ENCODE measurements at regions not wholly inside any gene's neighbourhood (a gene's known extent, or its start where the extent isn't known, plus 50 kb on each side); places are given as distances from the start of the nearest gene placed in this dataset.

DNA sequence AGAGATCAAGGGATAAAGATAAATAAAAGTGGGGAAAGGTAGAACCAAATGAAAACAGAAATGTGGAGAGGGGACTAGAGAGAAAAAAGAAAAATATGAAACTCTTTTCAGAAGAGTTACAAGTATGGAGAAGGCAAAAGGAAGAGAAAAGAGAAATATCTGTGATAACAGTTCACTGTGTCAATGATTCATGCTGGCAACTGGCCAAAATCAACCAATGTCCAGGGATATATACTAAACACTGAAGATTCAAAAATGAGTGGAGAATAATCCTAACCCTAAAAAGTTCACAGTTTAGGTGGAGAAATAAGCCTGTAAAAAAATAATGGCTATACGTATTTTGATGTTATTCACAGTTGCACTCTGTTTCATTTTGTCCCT is 372.3 kb upstream of the KITLG start:
- TF ChIP-seq, protein P1, sequence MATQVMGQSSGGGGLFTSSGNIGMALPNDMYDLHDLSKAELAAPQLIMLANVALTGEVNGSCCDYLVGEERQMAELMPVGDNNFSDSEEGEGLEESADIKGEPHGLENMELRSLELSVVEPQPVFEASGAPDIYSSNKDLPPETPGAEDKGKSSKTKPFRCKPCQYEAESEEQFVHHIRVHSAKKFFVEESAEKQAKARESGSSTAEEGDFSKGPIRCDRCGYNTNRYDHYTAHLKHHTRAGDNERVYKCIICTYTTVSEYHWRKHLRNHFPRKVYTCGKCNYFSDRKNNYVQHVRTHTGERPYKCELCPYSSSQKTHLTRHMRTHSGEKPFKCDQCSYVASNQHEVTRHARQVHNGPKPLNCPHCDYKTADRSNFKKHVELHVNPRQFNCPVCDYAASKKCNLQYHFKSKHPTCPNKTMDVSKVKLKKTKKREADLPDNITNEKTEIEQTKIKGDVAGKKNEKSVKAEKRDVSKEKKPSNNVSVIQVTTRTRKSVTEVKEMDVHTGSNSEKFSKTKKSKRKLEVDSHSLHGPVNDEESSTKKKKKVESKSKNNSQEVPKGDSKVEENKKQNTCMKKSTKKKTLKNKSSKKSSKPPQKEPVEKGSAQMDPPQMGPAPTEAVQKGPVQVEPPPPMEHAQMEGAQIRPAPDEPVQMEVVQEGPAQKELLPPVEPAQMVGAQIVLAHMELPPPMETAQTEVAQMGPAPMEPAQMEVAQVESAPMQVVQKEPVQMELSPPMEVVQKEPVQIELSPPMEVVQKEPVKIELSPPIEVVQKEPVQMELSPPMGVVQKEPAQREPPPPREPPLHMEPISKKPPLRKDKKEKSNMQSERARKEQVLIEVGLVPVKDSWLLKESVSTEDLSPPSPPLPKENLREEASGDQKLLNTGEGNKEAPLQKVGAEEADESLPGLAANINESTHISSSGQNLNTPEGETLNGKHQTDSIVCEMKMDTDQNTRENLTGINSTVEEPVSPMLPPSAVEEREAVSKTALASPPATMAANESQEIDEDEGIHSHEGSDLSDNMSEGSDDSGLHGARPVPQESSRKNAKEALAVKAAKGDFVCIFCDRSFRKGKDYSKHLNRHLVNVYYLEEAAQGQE (IDR thresholded peaks at IDR 0.05): no peak
- TF ChIP-seq, protein P2, sequence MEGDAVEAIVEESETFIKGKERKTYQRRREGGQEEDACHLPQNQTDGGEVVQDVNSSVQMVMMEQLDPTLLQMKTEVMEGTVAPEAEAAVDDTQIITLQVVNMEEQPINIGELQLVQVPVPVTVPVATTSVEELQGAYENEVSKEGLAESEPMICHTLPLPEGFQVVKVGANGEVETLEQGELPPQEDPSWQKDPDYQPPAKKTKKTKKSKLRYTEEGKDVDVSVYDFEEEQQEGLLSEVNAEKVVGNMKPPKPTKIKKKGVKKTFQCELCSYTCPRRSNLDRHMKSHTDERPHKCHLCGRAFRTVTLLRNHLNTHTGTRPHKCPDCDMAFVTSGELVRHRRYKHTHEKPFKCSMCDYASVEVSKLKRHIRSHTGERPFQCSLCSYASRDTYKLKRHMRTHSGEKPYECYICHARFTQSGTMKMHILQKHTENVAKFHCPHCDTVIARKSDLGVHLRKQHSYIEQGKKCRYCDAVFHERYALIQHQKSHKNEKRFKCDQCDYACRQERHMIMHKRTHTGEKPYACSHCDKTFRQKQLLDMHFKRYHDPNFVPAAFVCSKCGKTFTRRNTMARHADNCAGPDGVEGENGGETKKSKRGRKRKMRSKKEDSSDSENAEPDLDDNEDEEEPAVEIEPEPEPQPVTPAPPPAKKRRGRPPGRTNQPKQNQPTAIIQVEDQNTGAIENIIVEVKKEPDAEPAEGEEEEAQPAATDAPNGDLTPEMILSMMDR (IDR thresholded peaks at IDR 0.05): no peak
- TF ChIP-seq POLR2A (IDR thresholded peaks at IDR 0.05; ENCODE audit: low read length) (no peak), JUN (IDR thresholded peaks at IDR 0.05) (no peak)
- TF ChIP-seq, protein P3, sequence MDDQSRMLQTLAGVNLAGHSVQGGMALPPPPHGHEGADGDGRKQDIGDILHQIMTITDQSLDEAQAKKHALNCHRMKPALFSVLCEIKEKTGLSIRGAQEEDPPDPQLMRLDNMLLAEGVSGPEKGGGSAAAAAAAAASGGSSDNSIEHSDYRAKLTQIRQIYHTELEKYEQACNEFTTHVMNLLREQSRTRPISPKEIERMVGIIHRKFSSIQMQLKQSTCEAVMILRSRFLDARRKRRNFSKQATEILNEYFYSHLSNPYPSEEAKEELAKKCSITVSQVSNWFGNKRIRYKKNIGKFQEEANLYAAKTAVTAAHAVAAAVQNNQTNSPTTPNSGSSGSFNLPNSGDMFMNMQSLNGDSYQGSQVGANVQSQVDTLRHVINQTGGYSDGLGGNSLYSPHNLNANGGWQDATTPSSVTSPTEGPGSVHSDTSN (IDR thresholded peaks at IDR 0.05): no peak
